A549 (cell line): ENCODE measurements at regions not wholly inside any gene's neighbourhood (a gene's known extent, or its start where the extent isn't known, plus 50 kb on each side); places are given as distances from the start of the nearest gene placed in this dataset.

ENCODE experiments used
- ATAC-seq, 2 experiments: fragments of 200-7000 bp in 1 of 2; fragments of >200 bp in 1 of 2; cut with Nextera tagmentation in 1 of 2; cut with Tn5 transposase in 1 of 2; 3 replicates each; pipeline versions ENCODE4 v1.8.0 to v1.9.1; 2018 to 2020; ENCODE audit warnings: mild to moderate bottlenecking in 1 of 2, moderate library complexity in 1 of 2
- CTCF ChIA-PET: fragments of 300-600 bp; sonication (Branson Sonifier 250); formaldehyde crosslinking; extraction: SDS; loops from one replicate; lab custom pipeline; 2021; ENCODE audit warnings: antibody characterized with exemption, inconsistent platforms; lab: Yijun Ruan, JAX
- POLR2A ChIA-PET: fragments of 350-600 bp; formaldehyde crosslinking; extraction: SDS; loops from one replicate; lab custom pipeline; 2021; ENCODE audit warnings: antibody characterized with exemption, inconsistent platforms; lab: Yijun Ruan, JAX
- DNase-seq, 2 experiments: peaks; one replicate each; pipeline versions ENCODE4 v3.0.0 to v3.0.0-alpha.2; 2011 to 2016; ENCODE audit warnings: low read depth in 1 of 2, low spot score in 1 of 2
- FAIRE-seq: peaks from 2 replicates; lab custom pipeline; 2011; peaks lifted over from hg19 to GRCh38; lab: Jason Lieb, UNC
- H3K27ac ChIP-seq, 2 experiments: fragments of >200 bp; sonication (Bioruptor Twin); formaldehyde crosslinking; 3 replicates each; pipeline ENCODE4 v1.5.1; 2016 to 2017
- H3K4me1 ChIP-seq: fragments of >200 bp; sonication (Bioruptor Twin); formaldehyde crosslinking; 3 replicates; pipeline ENCODE4 v1.6.1; 2016
- H3K4me2 ChIP-seq: fragments of >200 bp; sonication (Bioruptor Twin); formaldehyde crosslinking; 3 replicates; pipeline ENCODE4 v1.6.1; 2016
- H3K4me3 ChIP-seq: fragments of >200 bp; sonication (Bioruptor Twin); formaldehyde crosslinking; 3 replicates; pipeline ENCODE4 v1.5.1; 2016
- H3K9me3 ChIP-seq: fragments of >200 bp; sonication (Bioruptor Twin); formaldehyde crosslinking; 3 replicates; pipeline ENCODE4 v1.6.1; 2016
- ATOH8 ChIP-seq: fragments of 250-450 bp; sonication (Bioruptor Pico); IDR thresholded peaks from 2 replicates; pipeline ENCODE4 v1.5.0; 2020; ENCODE audit warnings: low read depth, mild to moderate bottlenecking, moderate library complexity
- CBX2 ChIP-seq: fragments of 200-600 bp; sonication (generic); IDR thresholded peaks from 2 replicates; pipeline ENCODE4 v1.6.1; 2016; ENCODE audit warnings: low read depth, mild to moderate bottlenecking, borderline replicate concordance
- CBX8 ChIP-seq: fragments of 200-600 bp; sonication (generic); IDR thresholded peaks from 2 replicates; pipeline ENCODE4 v1.6.1; 2016
- CEBPB ChIP-seq, 2 experiments: fragments of >200 bp in 1 of 2; sonication (Bioruptor Twin) in 1 of 2; formaldehyde crosslinking in 1 of 2; IDR thresholded peaks; 2 replicates each; pipeline ENCODE4 v1.6.1; 2012 to 2016
- EHF ChIP-seq: fragments of 250-450 bp; sonication (Bioruptor Pico); IDR thresholded peaks from 2 replicates; pipeline ENCODE4 v1.5.0; 2020; ENCODE audit warnings: mild to moderate bottlenecking
- EHMT2 ChIP-seq: fragments of 200-600 bp; sonication (generic); IDR thresholded peaks from 2 replicates; pipeline ENCODE4 v1.6.1; 2016; ENCODE audit warnings: antibody characterized with exemption, low read depth, mild to moderate bottlenecking, moderate library complexity
- ELK1 ChIP-seq: fragments of 150-350 bp; IDR thresholded peaks from 2 replicates; pipeline ENCODE4 v1.6.1; 2014; ENCODE audit warnings: low read depth, mild to moderate bottlenecking, low read length
- EP300 ChIP-seq, 2 experiments: fragments of >200 bp; sonication (Bioruptor Twin); formaldehyde crosslinking; IDR thresholded peaks; 2 replicates in 1 of 2; 3 replicates in 1 of 2; pipeline ENCODE4 v1.6.1; 2016 to 2017
- FOSB ChIP-seq: fragments of 250-450 bp; sonication (Bioruptor Pico); IDR thresholded peaks from 2 replicates; pipeline ENCODE4 v1.5.0; 2020; ENCODE audit warnings: mild to moderate bottlenecking, moderate library complexity
- FOXS1 ChIP-seq: fragments of 250-450 bp; sonication (Bioruptor Pico); IDR thresholded peaks from 2 replicates; pipeline ENCODE4 v1.5.0; 2020; ENCODE audit warnings: mild to moderate bottlenecking, moderate library complexity
- GATA3 ChIP-seq: IDR thresholded peaks from 2 replicates; pipeline ENCODE4 v1.6.1; 2012; ENCODE audit warnings: borderline replicate concordance
- HDAC2 ChIP-seq: fragments of 200-600 bp; sonication (generic); IDR thresholded peaks from 2 replicates; pipeline ENCODE4 v1.6.1; 2016
- HES2 ChIP-seq: fragments of >200 bp; sonication (Bioruptor Twin); formaldehyde crosslinking; IDR thresholded peaks from 2 replicates; pipeline ENCODE4 v1.6.1; 2016
- HOXA7 ChIP-seq: fragments of 250-450 bp; sonication (Bioruptor Pico); IDR thresholded peaks from 2 replicates; pipeline ENCODE4 v1.5.0; 2020; ENCODE audit warnings: mild to moderate bottlenecking, moderate library complexity
- HOXB13 ChIP-seq: fragments of 250-450 bp; sonication (Bioruptor Pico); IDR thresholded peaks from 2 replicates; pipeline ENCODE4 v1.5.0; 2020; ENCODE audit warnings: low read depth, mild to moderate bottlenecking, moderate library complexity
- HOXB5 ChIP-seq: fragments of 250-450 bp; sonication (Bioruptor Pico); IDR thresholded peaks from 2 replicates; pipeline ENCODE4 v1.5.0; 2020; ENCODE audit warnings: mild to moderate bottlenecking, moderate library complexity
- JUN ChIP-seq, 2 experiments: fragments of >200 bp; sonication (Bioruptor Twin); formaldehyde crosslinking; IDR thresholded peaks; 2 replicates in 1 of 2; 3 replicates in 1 of 2; pipeline ENCODE4 v1.6.1; 2016 to 2017
- MAZ ChIP-seq: fragments of 150-350 bp; IDR thresholded peaks from 2 replicates; pipeline ENCODE4 v1.6.1; 2014; ENCODE audit warnings: antibody characterized with exemption, low read depth, low read length, borderline replicate concordance
- NFE2L2 ChIP-seq: fragments of 150-350 bp; conservative IDR thresholded peaks from 2 replicates; pipeline ENCODE4 v1.6.1; 2014; ENCODE audit warnings: low read length
- NPAS2 ChIP-seq: fragments of 250-450 bp; sonication (Bioruptor Pico); IDR thresholded peaks from 2 replicates; pipeline ENCODE4 v1.8.0; 2022; ENCODE audit warnings: mild to moderate bottlenecking, moderate library complexity, borderline replicate concordance
- PBX3 ChIP-seq: IDR thresholded peaks from 2 replicates; pipeline ENCODE4 v1.6.1; 2012
- PHF8 ChIP-seq: fragments of 200-600 bp; sonication (generic); IDR thresholded peaks from 2 replicates; pipeline ENCODE4 v1.6.1; 2016; ENCODE audit warnings: low read depth, mild to moderate bottlenecking, antibody characterized with exemption, moderate library complexity, borderline replicate concordance
- POLR2A ChIP-seq: IDR thresholded peaks from 2 replicates; pipeline ENCODE4 v1.6.1; 2012; ENCODE audit warnings: mild to moderate bottlenecking, low read length
- POLR2AphosphoS2 ChIP-seq: conservative IDR thresholded peaks from 2 replicates; pipeline ENCODE4 v1.6.1; 2012; ENCODE audit warnings: low read length, improper control_type of control experiment, inconsistent platforms
- RAD21 ChIP-seq, 2 experiments: fragments of >200 bp in 1 of 2; sonication (Bioruptor Twin) in 1 of 2; formaldehyde crosslinking in 1 of 2; IDR thresholded peaks in 1 of 2; conservative IDR thresholded peaks in 1 of 2; 2 replicates in 1 of 2; 3 replicates in 1 of 2; pipeline ENCODE4 v1.6.1; 2012 to 2018; ENCODE audit warnings: inconsistent platforms in 1 of 2
- RARB ChIP-seq: fragments of 250-450 bp; sonication (Bioruptor Pico); IDR thresholded peaks from 2 replicates; pipeline ENCODE4 v1.8.0; 2021; ENCODE audit warnings: mild to moderate bottlenecking, moderate library complexity
- RCOR1 ChIP-seq: fragments of 150-350 bp; IDR thresholded peaks from 2 replicates; pipeline ENCODE4 v1.6.1; 2014; ENCODE audit warnings: antibody characterized with exemption, low read length, low read depth
- RFX5 ChIP-seq: fragments of 450-650 bp; IDR thresholded peaks from 2 replicates; pipeline ENCODE4 v1.7.1; 2014; ENCODE audit warnings: antibody characterized with exemption, mild to moderate bottlenecking, moderate library complexity
- TFCP2L1 ChIP-seq: fragments of 250-450 bp; sonication (Bioruptor Pico); IDR thresholded peaks from 2 replicates; pipeline ENCODE4 v1.5.0; 2021; ENCODE audit warnings: mild to moderate bottlenecking
- TP53 ChIP-seq: fragments of 250-450 bp; sonication (Bioruptor Pico); IDR thresholded peaks from 2 replicates; pipeline ENCODE4 v1.5.0; 2021; ENCODE audit warnings: mild to moderate bottlenecking, moderate library complexity
- WGBS: methylation state at CpG from one replicate; pipeline ENCODE4 v1.1.6; 2017; ENCODE audit errors: missing lambda C conversion rate; 5-methylcytosine and 5-hydroxymethylcytosine counted together

- DNase-seq (no peak), FAIRE-seq (no peak), ATAC-seq (no peak)
- H3K4me1 ChIP-seq = no peaks in the 10 kb centered on the region
- no peak overlapping the region for H3K4me2 ChIP-seq
- H3K4me3 ChIP-seq = no peak overlapping the region
- no peak overlapping the region for H3K27ac ChIP-seq
- POLR2A ChIA-PET = no interaction called here
- CTCF ChIA-PET = interaction anchor here (0.6 kb wide), 1 partner anchor 1416 kb away, joined by 3 read pairs; no protein-coding TSS in a partner anchor
- H3K9me3 ChIP-seq = no peaks in the 10 kb centered on the region
- WGBS = 42% methylated on average over 7 of the region's 7 CpGs
- TF ChIP-seq ELK1 = no peak
- no peak for TF ChIP-seq HOXA7 (CRISPR knock-in tag)
- TF ChIP-seq JUN (IDR thresholded peaks at IDR 0.05) = no peak
- no peak for TF ChIP-seq EHMT2
- no peak for TF ChIP-seq NFE2L2
- no peak for TF ChIP-seq CBX8
- no peak for TF ChIP-seq NPAS2 (CRISPR knock-in tag)
- no peak for TF ChIP-seq POLR2A
- no peak for TF ChIP-seq FOXS1 (CRISPR knock-in tag)
- TF ChIP-seq MAZ = no peak
- TF ChIP-seq PBX3 = no peak
- TF ChIP-seq EHF (CRISPR knock-in tag) = no peak
- TF ChIP-seq GATA3 = no peak
- TF ChIP-seq RFX5 = no peak
- no peak for TF ChIP-seq RCOR1
Measured at GRCh38 chr1:220348211-220348610, 76.0 kb upstream of the RAB3GAP2 start.

GRCh38 chr1:220347654-220348175, 75.5 kb upstream of the RAB3GAP2 start:
- no peak overlapping the region for H3K27ac ChIP-seq
- FAIRE-seq (no peak), ATAC-seq (no peak), DNase-seq (no peak)
- no peak for TF ChIP-seq TP53
- TF ChIP-seq POLR2AphosphoS2 = no peak
- no peak for TF ChIP-seq HES2
- TF ChIP-seq RAD21 (conservative IDR thresholded peaks at IDR 0.05 in 1 of 2, IDR thresholded peaks at IDR 0.05 in 1 of 2) = no peak
- no peak for TF ChIP-seq FOXS1 (CRISPR knock-in tag)
- no peak for TF ChIP-seq TFCP2L1 (CRISPR knock-in tag)
- TF ChIP-seq EP300 (IDR thresholded peaks at IDR 0.05) = no peak
- no peak for TF ChIP-seq EHF (CRISPR knock-in tag)
- no peak for TF ChIP-seq NFE2L2
- TF ChIP-seq RARB (CRISPR knock-in tag) = no peak
- no peak for TF ChIP-seq HOXB5
- no peak for TF ChIP-seq ATOH8 (CRISPR knock-in tag)
- TF ChIP-seq POLR2A = no peak
- TF ChIP-seq CEBPB (IDR thresholded peaks at IDR 0.05) = no peak
- no peak for TF ChIP-seq HOXB13 (CRISPR knock-in tag)
- no peak for TF ChIP-seq PHF8
- TF ChIP-seq HDAC2 = no peak
- no peak for TF ChIP-seq FOSB (CRISPR knock-in tag)
- TF ChIP-seq CBX2 = no peak
- ChIA-PET CTCF (interaction anchor here (0.6 kb wide), 1 partner anchor 1416 kb away, joined by 3 read pairs; no protein-coding TSS in a partner anchor), POLR2A (no interaction called here)
- no peaks in the 10 kb centered on the region for H3K9me3 ChIP-seq
- WGBS = 51% methylated on average over 8 of the region's 8 CpGs
- H3K4me2 ChIP-seq = no peak overlapping the region
- no peaks in the 10 kb centered on the region for H3K4me1 ChIP-seq
- H3K4me3 ChIP-seq = no peak overlapping the region
